Vagina (tissue), 2 donors: ENCODE measurements at regions not wholly inside any gene's neighbourhood (a gene's known extent, or its start where the extent isn't known, plus 50 kb on each side); places are given as distances from the start of the nearest gene placed in this dataset.

Experiments
- DNase-seq, 2 donors: peaks; one replicate each; pipeline ENCODE4 v3.0.0-alpha.2; 2017; ENCODE audit errors: extremely low spot score in 2 of 2
- H3K27ac ChIP-seq: fragments of 200-600 bp; sonication (generic); one replicate; pipeline ENCODE4 v1.5.1; 2019
- H3K27me3 ChIP-seq: fragments of 200-600 bp; sonication (generic); one replicate; pipeline ENCODE4 v1.5.1; 2019
- H3K36me3 ChIP-seq, 2 donors: fragments of 200-600 bp; sonication (generic); one replicate each; pipeline ENCODE4 v1.5.1; 2017 to 2019
- H3K4me1 ChIP-seq: fragments of 200-600 bp; sonication (generic); one replicate; pipeline ENCODE4 v1.5.1; 2019
- H3K4me3 ChIP-seq, 2 donors: fragments of 200-600 bp; sonication (generic); 1 replicate in 1 of 2; 2 replicates in 1 of 2; pipeline ENCODE4 v1.5.1; 2016 to 2019
- H3K9me3 ChIP-seq: fragments of 200-600 bp; sonication (generic); one replicate; pipeline ENCODE4 v1.5.1; 2019
- POLR2A ChIP-seq, 2 donors: fragments of 450-650 bp; IDR thresholded peaks; one replicate each; pipeline ENCODE4 v1.6.1; 2017; ENCODE audit warnings: antibody characterized with exemption in 2 of 2, mild to moderate bottlenecking in 2 of 2, moderate library complexity in 2 of 2
- POLR2AphosphoS5 ChIP-seq, 2 donors: sonication (generic); formaldehyde crosslinking; IDR thresholded peaks; one replicate each; pipeline ENCODE4 v1.9.0; 2017; ENCODE audit warnings: antibody characterized with exemption in 2 of 2, mild to moderate bottlenecking in 2 of 2, low read depth in 1 of 2; ENCODE audit not compliant: insufficient read depth in 1 of 2
- intact Hi-C: fragments of 100-400 bp; cut with DNase I; formaldehyde crosslinking; loops from one replicate; pipeline ENCODE4 v1.15.1; 2023
- TF ChIP-seq, protein P1 (sequence below), 3 experiments: fragments of 450-650 bp in 2 of 3; fragments of 200-600 bp in 1 of 3; sonication (generic) in 1 of 3; IDR thresholded peaks; one replicate each; pipeline ENCODE4 v1.5.1; 2017 to 2019; ENCODE audit warnings: antibody characterized with exemption in 3 of 3, mild to moderate bottlenecking in 2 of 3, moderate library complexity in 2 of 3

GRCh38 chr16:11478431-11479119 is 108.1 kb downstream of the LITAF start:
- intact Hi-C loops = no loop called here
- H3K9me3 ChIP-seq = no peaks in the 10 kb centered on the region
- H3K4me3 ChIP-seq = no peak overlapping the region
- H3K36me3 ChIP-seq = no peaks in the 10 kb centered on the region
- H3K4me1 ChIP-seq = no peaks in the 10 kb centered on the region
- no peak overlapping the region for H3K27ac ChIP-seq
- TF ChIP-seq, protein P1, sequence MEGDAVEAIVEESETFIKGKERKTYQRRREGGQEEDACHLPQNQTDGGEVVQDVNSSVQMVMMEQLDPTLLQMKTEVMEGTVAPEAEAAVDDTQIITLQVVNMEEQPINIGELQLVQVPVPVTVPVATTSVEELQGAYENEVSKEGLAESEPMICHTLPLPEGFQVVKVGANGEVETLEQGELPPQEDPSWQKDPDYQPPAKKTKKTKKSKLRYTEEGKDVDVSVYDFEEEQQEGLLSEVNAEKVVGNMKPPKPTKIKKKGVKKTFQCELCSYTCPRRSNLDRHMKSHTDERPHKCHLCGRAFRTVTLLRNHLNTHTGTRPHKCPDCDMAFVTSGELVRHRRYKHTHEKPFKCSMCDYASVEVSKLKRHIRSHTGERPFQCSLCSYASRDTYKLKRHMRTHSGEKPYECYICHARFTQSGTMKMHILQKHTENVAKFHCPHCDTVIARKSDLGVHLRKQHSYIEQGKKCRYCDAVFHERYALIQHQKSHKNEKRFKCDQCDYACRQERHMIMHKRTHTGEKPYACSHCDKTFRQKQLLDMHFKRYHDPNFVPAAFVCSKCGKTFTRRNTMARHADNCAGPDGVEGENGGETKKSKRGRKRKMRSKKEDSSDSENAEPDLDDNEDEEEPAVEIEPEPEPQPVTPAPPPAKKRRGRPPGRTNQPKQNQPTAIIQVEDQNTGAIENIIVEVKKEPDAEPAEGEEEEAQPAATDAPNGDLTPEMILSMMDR (IDR thresholded peaks at IDR 0.05) = no peak
- no peak for TF ChIP-seq POLR2AphosphoS5 (IDR thresholded peaks at IDR 0.05; ENCODE audit: insufficient read depth in 1 of 2, low read depth in 1 of 2)
- no peak for TF ChIP-seq POLR2A (IDR thresholded peaks at IDR 0.05)
- no peaks in the 10 kb centered on the region for H3K27me3 ChIP-seq
- no peak for DNase-seq

DNA sequence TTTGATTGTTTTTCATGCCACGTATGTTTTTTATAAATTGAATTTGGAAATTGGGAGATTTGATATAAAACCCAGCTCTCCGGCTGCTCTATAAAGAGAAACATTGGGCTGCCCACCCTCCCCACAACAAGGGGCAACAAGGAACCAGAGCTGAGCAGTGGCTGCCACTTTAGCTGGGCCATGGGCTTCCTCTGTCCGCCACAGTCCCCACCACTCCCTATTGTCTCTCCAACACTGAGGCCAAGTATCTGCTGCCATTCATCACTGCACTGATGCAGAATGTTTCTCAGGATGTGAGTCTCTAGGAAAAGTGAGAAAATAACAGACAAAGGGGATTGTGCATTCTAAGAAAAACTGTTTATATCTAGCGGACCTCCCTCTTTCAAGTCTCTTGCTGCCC is 106.8 kb downstream of the LITAF start:
- Histone ChIP-seq H3K4me1 (no peaks in the 10 kb centered on the region), H3K4me3 (no peak overlapping the region), H3K27me3 (no peaks in the 10 kb centered on the region), H3K9me3 (no peaks in the 10 kb centered on the region), H3K36me3 (no peaks in the 10 kb centered on the region), H3K27ac (no peak overlapping the region)
- intact Hi-C loops = loop anchor here (10.0 kb wide), 1 partner anchor 55 kb away; no protein-coding TSS in a partner anchor
- TF ChIP-seq POLR2A (IDR thresholded peaks at IDR 0.05) (no peak), POLR2AphosphoS5 (IDR thresholded peaks at IDR 0.05; ENCODE audit: insufficient read depth in 1 of 2, low read depth in 1 of 2) (no peak)
- TF ChIP-seq, protein P1 (IDR thresholded peaks at IDR 0.05) = no peak
- DNase-seq = no peak

DNA sequence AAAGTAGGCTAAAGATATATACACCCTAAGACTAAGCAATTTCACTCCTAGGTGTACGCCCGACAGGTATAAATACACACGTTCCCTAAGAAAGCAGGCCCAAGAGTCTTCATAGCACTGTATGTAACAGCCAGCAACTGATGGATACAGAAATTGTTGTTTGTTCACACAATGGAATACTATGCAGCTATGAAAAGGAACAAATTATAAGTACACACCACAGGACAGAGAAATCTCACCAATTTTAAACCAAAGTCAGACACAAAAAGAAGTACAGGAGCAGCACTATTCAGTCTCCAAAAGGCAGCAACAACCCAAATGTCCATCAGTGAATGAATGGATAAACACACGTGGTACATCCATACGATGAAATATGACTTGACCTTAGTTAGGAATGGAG is 106.1 kb downstream of the LITAF start:
- DNase-seq = no peak
- no peak for TF ChIP-seq POLR2A (IDR thresholded peaks at IDR 0.05)
- TF ChIP-seq, protein P1 (IDR thresholded peaks at IDR 0.05) = no peak
- TF ChIP-seq POLR2AphosphoS5 (IDR thresholded peaks at IDR 0.05; ENCODE audit: insufficient read depth in 1 of 2, low read depth in 1 of 2) = no peak

DNA sequence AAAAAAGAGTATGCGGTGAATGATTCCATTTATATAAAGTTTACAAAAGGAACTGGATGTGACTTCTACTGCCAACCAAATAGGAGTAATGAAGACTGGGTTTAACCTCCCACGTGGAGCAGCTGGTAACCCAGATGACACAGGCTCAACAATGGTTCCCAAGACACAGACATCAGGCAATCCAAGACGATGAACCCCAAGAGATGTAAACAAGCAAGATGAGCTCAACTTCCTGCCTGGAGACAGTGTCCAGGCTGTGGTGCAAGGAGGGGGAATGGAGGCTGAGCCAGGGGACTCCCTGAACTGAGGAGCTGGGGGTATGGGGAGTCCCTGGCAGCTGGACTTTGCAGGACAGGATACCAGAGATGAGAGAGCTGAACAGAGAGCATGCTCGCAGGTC is 104.7 kb downstream of the LITAF start:
- no peaks in the 10 kb centered on the region for H3K9me3 ChIP-seq
- no peaks in the 10 kb centered on the region for H3K4me1 ChIP-seq
- H3K27ac ChIP-seq = no peak overlapping the region
- TF ChIP-seq, protein P1 (IDR thresholded peaks at IDR 0.05) = no peak
- TF ChIP-seq POLR2AphosphoS5 (IDR thresholded peaks at IDR 0.05; ENCODE audit: insufficient read depth in 1 of 2, low read depth in 1 of 2) (no peak), POLR2A (IDR thresholded peaks at IDR 0.05) (no peak)
- no peaks in the 10 kb centered on the region for H3K27me3 ChIP-seq
- H3K4me3 ChIP-seq = no peak overlapping the region
- DNase-seq = no peak
- intact Hi-C loops = loop anchor here (10.0 kb wide), 1 partner anchor 57 kb away; no protein-coding TSS in a partner anchor
- no peaks in the 10 kb centered on the region for H3K36me3 ChIP-seq

More for the DNA sequence above, 106.1 kb downstream of the LITAF start:
- H3K27me3 ChIP-seq = no peaks in the 10 kb centered on the region
- intact Hi-C loops = loop anchor here (10.0 kb wide), 1 partner anchor 56 kb away; no protein-coding TSS in a partner anchor
- H3K27ac ChIP-seq = no peak overlapping the region
- no peaks in the 10 kb centered on the region for H3K9me3 ChIP-seq
- no peak overlapping the region for H3K4me3 ChIP-seq
- no peaks in the 10 kb centered on the region for H3K4me1 ChIP-seq
- no peaks in the 10 kb centered on the region for H3K36me3 ChIP-seq
